DMS53 (cell line): ENCODE measurements at regions not wholly inside any gene's neighbourhood (a gene's known extent, or its start where the extent isn't known, plus 50 kb on each side); places are given as distances from the start of the nearest gene placed in this dataset.

Source experiments
- DNase-seq: peaks from one replicate; lab custom pipeline; 2025; lab: John Stamatoyannopoulos, UW

GRCh38 chrX:124524852-124525251 lies 178.5 kb downstream of the SH2D1A start:
- no peak for DNase-seq

DNA sequence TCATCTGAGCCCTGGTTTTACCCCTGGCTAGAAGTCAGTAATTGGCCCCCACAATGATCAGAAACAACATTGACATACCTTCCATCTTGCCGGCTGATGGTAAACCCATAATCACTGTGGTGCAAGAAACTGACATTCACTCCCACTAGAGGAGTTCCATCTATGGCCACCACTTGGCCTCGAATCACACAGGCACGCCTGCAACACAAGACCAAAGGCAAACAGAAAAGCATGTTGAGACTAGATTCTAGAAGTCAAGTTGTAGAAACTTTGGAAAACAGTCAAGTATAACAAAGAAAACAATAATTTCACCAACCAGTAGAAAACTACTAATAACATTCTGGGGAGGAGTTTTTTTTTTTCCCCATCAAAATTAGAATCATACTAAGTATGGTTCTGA lies 183.4 kb downstream of the SH2D1A start:
- no peak for DNase-seq

DNA sequence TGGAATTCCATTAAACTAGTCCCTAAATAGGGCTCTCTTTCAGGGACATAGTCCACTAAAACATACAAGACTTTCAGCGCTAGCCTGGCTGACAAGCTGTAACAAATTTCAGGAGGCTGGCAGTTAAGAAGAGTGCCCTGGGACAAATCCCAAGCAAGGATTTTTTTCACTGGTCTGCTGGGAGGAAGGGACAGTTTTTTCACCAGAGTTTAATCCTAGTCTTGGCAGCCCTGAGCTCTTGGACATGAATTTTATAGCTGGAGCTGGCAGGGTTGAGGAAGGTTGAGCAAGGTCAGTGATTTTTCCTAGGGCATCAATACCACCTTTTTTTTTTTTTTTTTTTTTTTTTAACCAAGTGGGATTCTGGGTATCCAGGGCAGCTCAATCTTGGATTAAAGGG lies 184.4 kb downstream of the SH2D1A start:
- no peak for DNase-seq

GRCh38 chrX:124534536-124534935 lies 188.2 kb downstream of the SH2D1A start:
- no peak for DNase-seq

- no peak for DNase-seq
Observed at GRCh38 chrX:124540474-124540873, 194.1 kb downstream of the SH2D1A start.

- DNase-seq = no peak
Observed at GRCh38 chrX:124548571-124548970, 202.2 kb downstream of the SH2D1A start.

GRCh38 chrX:124555036-124555595 lies 208.8 kb downstream of the SH2D1A start:
- DNase-seq = no peak

GRCh38 chrX:124557976-124558375 lies 211.6 kb downstream of the SH2D1A start:
- DNase-seq = no peak

DNA sequence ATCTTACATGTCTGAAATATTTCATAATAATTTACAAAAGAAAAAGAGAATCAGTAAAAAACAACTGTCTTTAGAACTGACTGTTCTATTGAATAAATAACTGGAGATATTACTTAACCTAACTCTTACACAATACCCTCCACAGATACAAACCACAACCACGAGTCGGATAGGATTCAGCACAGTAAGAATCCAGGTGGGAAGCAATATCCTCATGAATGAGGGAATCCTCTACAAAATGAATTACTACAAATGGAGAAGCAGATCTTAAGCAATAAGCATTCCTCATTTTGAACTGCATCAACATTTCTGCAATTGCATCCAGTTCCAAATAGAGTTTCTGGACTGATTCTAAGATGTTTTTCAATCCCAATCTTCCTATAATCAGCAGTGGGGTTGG lies 227.1 kb downstream of the SH2D1A start:
- DNase-seq = no peak

GRCh38 chrX:124592744-124593143 lies 246.4 kb downstream of the SH2D1A start:
- DNase-seq = no peak

- peak; percentile 59 for DNase-seq
Observed at GRCh38 chrX:124594017-124594651, 247.8 kb downstream of the SH2D1A start.

DNA sequence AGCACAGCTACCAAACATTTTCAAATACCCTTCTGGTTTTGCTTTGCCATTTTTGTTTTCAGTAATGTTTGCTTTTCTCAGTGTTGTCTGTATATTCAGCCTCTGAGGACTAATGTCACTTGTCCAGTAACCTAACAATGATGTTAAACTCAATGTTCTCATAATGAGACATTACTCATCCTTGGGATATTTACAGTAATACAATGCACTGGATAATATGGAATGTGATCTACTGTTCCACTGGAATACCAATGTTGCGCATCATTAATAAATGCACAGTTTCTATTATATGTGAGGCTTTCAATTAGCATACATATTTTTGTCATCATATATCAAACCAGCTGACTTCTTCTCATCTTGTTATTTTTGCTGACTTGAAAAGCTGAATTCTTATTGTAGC lies 259.1 kb downstream of the SH2D1A start:
- peak; percentile 7 for DNase-seq

DNA sequence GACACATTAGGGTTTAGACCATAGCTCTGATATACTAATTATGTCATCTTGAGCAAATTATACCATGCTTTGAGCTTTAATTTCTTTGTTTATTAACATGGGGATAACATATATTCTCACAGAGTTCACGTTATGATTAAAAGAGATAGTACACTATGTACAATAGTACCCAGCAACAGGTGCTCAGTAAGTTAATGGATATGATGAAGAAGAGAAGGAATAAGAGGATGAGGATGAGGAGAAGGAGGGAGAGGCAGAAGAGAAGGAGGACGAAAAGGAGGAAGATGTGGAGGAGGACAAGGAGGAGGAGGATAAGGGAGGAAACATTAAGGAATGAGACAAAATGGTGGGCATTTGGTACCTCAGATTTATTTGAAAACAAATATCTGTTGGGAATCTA lies 260.4 kb downstream of the SH2D1A start:
- DNase-seq = no peak

DNA sequence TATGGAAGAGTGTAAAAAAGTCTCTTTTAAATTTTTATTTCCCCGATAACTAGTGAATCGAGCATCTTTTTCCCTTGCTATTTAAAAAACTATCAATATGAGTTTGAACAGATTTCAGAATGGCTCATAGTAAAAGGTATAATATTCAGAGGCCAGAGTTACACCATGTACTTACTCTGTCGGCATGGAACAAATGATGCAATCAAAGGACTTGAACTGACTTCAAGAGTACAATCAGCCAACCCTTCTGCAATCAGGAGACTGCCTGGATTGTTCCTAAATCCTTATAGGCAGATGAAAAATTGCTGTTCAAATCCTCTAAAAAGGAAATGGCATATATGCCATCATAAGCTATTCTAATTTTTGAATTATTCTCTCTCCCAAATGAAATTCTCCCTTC lies 273.3 kb downstream of the SH2D1A start:
- DNase-seq = no peak

GRCh38 chrX:124634363-124634762 lies 288.0 kb downstream of the SH2D1A start:
- DNase-seq = no peak

- DNase-seq = peak; percentile 33
Observed at GRCh38 chrX:124641737-124642491, 295.6 kb downstream of the SH2D1A start.

DNA sequence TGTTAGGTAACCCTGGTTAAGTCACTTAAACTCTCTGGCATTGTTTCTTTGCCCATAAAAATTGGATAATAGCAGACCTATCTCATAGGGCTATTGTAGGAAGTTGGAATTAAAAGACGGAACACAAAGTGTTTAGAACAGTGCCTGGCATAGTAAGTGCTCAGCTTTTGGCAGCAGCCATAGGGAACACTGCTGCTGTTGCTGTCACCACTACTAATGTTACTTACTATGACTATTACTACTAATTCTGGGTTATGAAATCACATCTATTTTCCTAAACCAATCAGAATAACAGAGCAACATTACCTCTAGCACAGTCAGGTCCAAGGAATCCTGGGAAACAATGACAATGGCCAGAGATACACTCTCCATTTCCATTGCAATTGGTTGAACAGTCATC lies 300.0 kb downstream of the SH2D1A start:
- no peak for DNase-seq

- DNase-seq = no peak
Observed at GRCh38 chrX:124651031-124651430, 304.7 kb downstream of the SH2D1A start.

DNA sequence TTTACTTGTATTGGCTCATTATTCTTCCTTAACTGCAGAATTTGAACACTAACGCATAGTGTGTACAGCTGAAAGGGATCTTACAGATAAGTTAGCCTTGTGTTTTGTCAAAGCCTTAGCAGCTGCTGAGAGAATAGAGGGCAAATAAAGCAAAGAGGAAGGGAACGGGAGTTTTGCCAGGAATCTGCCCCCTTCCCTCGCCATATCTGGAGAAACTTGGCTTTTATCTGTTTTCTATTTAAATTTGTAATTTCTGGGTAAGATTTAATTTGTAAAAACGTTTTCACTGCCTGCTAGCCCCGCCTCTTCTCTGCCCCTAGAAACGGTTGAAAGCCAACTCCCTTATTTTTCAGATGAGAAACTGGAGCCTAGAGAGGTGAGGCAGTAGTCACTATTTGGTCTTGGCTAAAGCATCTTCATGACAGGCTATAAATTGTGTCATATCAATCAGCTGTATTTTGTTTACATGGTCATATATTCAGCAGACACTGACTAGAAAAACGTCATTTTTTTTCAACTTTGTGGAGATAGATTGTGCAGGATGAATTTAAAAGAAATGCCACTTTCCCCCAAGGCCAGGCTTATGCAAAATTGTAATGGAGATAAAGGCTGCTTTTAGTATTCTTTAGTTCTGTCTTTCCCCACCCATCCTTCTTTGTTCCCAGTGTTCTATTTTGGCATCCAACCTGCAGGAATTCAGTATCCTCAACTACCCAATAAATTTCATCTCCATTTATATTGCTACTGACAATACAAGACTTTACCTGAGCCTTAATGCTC lies 319.4 kb downstream of the SH2D1A start:
- no peak for DNase-seq

- no peak for DNase-seq
Observed at GRCh38 chrX:124679199-124679598, 332.8 kb downstream of the SH2D1A start.

- DNase-seq = no peak
Observed at GRCh38 chrX:124680287-124680686, 333.9 kb downstream of the SH2D1A start.

- DNase-seq = no peak
Observed at GRCh38 chrX:124690495-124690894, 344.1 kb downstream of the SH2D1A start.

GRCh38 chrX:124699876-124700275 lies 353.5 kb downstream of the SH2D1A start:
- DNase-seq = no peak
